Uterus (tissue), 2 donors: ENCODE measurements at regions not wholly inside any gene's neighbourhood (a gene's known extent, or its start where the extent isn't known, plus 50 kb on each side); places are given as distances from the start of the nearest gene placed in this dataset.

Experiments used
- CTCF ChIP-seq, 4 experiments: fragments of 200-600 bp in 2 of 4; fragments of 450-650 bp in 2 of 4; sonication (generic) in 2 of 4; IDR thresholded peaks; one replicate each; pipeline ENCODE4 v1.5.1; 2016 to 2019; ENCODE audit warnings: antibody characterized with exemption in 4 of 4, mild to moderate bottlenecking in 2 of 4, moderate library complexity in 1 of 4
- POLR2A ChIP-seq, 2 donors: fragments of 450-650 bp; IDR thresholded peaks; one replicate each; pipeline ENCODE4 v1.6.1; 2016; ENCODE audit warnings: antibody characterized with exemption in 2 of 2, mild to moderate bottlenecking in 1 of 2, moderate library complexity in 1 of 2

GRCh38 chr6:101146389-101146788, 247.1 kb upstream of the GRIK2 start:
- no peak for TF ChIP-seq CTCF (IDR thresholded peaks at IDR 0.05)
- TF ChIP-seq POLR2A (IDR thresholded peaks at IDR 0.05) = no peak
